Fibroblast of lung (primary cell): ENCODE measurements at regions not wholly inside any gene's neighbourhood (a gene's known extent, or its start where the extent isn't known, plus 50 kb on each side); places are given as distances from the start of the nearest gene placed in this dataset.

Experiments used
- EZH2 ChIP-seq: IDR thresholded peaks from 2 replicates; pipeline ENCODE4 v1.5.1; 2012; ENCODE audit warnings: low read length, control low read depth, mild to moderate bottlenecking; ENCODE audit errors: missing control alignments
- TF ChIP-seq, protein P1 (sequence below), 2 donors: IDR thresholded peaks in 1 of 2; conservative IDR thresholded peaks in 1 of 2; 1 replicate in 1 of 2; 2 replicates in 1 of 2; pipeline ENCODE4 v1.5.1; 2011 to 2012; ENCODE audit warnings: low read length in 2 of 2, control low read depth in 1 of 2, inconsistent platforms in 1 of 2, low read depth in 1 of 2, mild to moderate bottlenecking in 1 of 2

DNA sequence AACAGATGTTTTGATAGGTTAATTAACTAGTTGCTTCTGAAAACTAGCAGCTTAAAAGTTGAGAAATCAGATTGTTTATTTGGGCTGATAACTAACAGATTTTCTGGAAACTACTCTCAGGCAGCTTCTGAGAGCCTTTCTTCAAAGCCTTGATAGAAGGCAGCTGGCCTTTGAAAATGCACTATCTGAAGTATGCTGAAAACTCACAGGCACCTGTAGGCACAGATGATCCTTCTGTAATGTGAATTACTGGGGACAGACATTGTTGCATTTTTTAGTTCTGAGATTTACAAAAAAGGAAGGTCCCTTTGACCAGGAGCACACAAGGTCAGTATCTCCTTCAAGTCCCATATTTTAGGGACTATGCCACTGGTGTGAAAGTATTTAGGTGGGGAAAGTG is 460.8 kb upstream of the CNTN5 start:
- TF ChIP-seq, protein P1, sequence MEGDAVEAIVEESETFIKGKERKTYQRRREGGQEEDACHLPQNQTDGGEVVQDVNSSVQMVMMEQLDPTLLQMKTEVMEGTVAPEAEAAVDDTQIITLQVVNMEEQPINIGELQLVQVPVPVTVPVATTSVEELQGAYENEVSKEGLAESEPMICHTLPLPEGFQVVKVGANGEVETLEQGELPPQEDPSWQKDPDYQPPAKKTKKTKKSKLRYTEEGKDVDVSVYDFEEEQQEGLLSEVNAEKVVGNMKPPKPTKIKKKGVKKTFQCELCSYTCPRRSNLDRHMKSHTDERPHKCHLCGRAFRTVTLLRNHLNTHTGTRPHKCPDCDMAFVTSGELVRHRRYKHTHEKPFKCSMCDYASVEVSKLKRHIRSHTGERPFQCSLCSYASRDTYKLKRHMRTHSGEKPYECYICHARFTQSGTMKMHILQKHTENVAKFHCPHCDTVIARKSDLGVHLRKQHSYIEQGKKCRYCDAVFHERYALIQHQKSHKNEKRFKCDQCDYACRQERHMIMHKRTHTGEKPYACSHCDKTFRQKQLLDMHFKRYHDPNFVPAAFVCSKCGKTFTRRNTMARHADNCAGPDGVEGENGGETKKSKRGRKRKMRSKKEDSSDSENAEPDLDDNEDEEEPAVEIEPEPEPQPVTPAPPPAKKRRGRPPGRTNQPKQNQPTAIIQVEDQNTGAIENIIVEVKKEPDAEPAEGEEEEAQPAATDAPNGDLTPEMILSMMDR (conservative IDR thresholded peaks at IDR 0.05 in 1 of 2, IDR thresholded peaks at IDR 0.05 in 1 of 2; ENCODE audit: low read depth in 1 of 2, low read length in 2 of 2): no peak
- TF ChIP-seq EZH2: no peak
